ENCODE measurements at regions not wholly inside any gene's neighbourhood (a gene's known extent, or its start where the extent isn't known, plus 50 kb on each side); places are given as distances from the start of the nearest gene placed in this dataset.

- WGBS, 2 experiments (ENCODE audit: insufficient coverage in 1 of 2, insufficient read length in 1 of 2): 97 to 100% methylated on average over 1 of the region's 2 CpGs
- TF ChIP-seq CTCF (conservative IDR thresholded peaks at IDR 0.05): no peak
- peaks cover 2% of the 10 kb centered on the region for H3K9me3 Mint-ChIP-seq
- DNase-seq: no peak
- no peaks in the 10 kb centered on the region for H3K27me3 Mint-ChIP-seq (ENCODE audit: insufficient read depth)
- no peak overlapping the region for H3K4me3 Mint-ChIP-seq
- Histone ChIP-seq H3K4me3 (ENCODE audit: low read length) (no peak overlapping the region), H3K9ac (ENCODE audit: extremely low read depth, low read length, poor library complexity, severe bottlenecking) (no peak overlapping the region), H3K36me3 (ENCODE audit: control insufficient read depth, insufficient read depth, low read length) (no peaks in the 10 kb centered on the region), H3K27ac (ENCODE audit: low read depth, low read length) (no peak overlapping the region), H3K4me1 (ENCODE audit: control insufficient read depth, insufficient read depth, low read length) (no peaks in the 10 kb centered on the region), H3K27me3 (ENCODE audit: control insufficient read depth, insufficient read depth, low read length, poor library complexity, severe bottlenecking) (no peaks in the 10 kb centered on the region), H3K9me3 (ENCODE audit: control insufficient read depth, low read length) (no peaks in the 10 kb centered on the region)
- no peak overlapping the region for H3K27ac Mint-ChIP-seq
- H3K36me3 Mint-ChIP-seq (ENCODE audit: low read depth): no peaks in the 10 kb centered on the region
- H3K4me1 Mint-ChIP-seq: no peaks in the 10 kb centered on the region
Observed at GRCh38 chr5:180423133-180423532, 70.0 kb upstream of the GFPT2 start.

DNA sequence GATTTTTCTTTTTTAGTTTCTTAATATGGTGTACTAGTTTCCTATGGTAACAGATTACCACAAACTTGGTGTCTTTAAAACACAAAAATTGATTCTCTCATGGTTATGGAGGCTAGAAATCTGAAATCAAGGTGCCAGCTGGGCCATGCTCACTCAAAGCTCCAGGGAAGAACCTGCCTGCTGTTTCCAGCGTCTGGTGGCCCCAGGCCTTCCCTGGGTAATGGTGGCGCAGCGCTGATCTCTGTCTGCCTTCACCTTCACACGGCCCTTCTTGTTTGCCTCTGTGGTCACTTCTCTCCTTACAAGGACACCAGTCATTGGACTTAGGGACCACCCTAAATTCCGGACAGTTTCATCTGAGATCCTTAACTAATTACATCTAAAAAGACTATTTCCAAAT lies 70.5 kb upstream of the GFPT2 start:
- H3K27me3 Mint-ChIP-seq (ENCODE audit: insufficient read depth): no peaks in the 10 kb centered on the region
- Histone ChIP-seq H3K36me3 (ENCODE audit: control insufficient read depth, insufficient read depth, low read length) (no peaks in the 10 kb centered on the region), H3K27me3 (ENCODE audit: control insufficient read depth, insufficient read depth, low read length, poor library complexity, severe bottlenecking) (no peaks in the 10 kb centered on the region), H3K27ac (ENCODE audit: low read depth, low read length) (no peak overlapping the region), H3K9me3 (ENCODE audit: control insufficient read depth, low read length) (no peaks in the 10 kb centered on the region), H3K4me1 (ENCODE audit: control insufficient read depth, insufficient read depth, low read length) (no peaks in the 10 kb centered on the region), H3K9ac (ENCODE audit: extremely low read depth, low read length, poor library complexity, severe bottlenecking) (no peak overlapping the region), H3K4me3 (ENCODE audit: low read length) (no peak overlapping the region)
- 83 to 89% methylated on average over 1 to 5 of the region's 5 CpGs for WGBS, 2 experiments (ENCODE audit: insufficient coverage in 1 of 2, insufficient read length in 1 of 2)
- H3K9me3 Mint-ChIP-seq: peaks cover 2% of the 10 kb centered on the region
- H3K27ac Mint-ChIP-seq: no peak overlapping the region
- no peaks in the 10 kb centered on the region for H3K36me3 Mint-ChIP-seq (ENCODE audit: low read depth)
- no peak overlapping the region for H3K4me3 Mint-ChIP-seq
- TF ChIP-seq CTCF (conservative IDR thresholded peaks at IDR 0.05): no peak
- no peak for DNase-seq
- H3K4me1 Mint-ChIP-seq: no peaks in the 10 kb centered on the region

- H3K27me3 ChIP-seq (ENCODE audit: control insufficient read depth, insufficient read depth, low read length, poor library complexity, severe bottlenecking): no peaks in the 10 kb centered on the region
- TF ChIP-seq CTCF (conservative IDR thresholded peaks at IDR 0.05): no peak
- H3K4me3 ChIP-seq (ENCODE audit: low read length): no peak overlapping the region
- Mint-ChIP-seq H3K4me3 (no peak overlapping the region), H3K27ac (no peak overlapping the region), H3K4me1 (no peaks in the 10 kb centered on the region), H3K36me3 (ENCODE audit: low read depth) (no peaks in the 10 kb centered on the region), H3K9me3 (peaks cover 2% of the 10 kb centered on the region), H3K27me3 (ENCODE audit: insufficient read depth) (no peaks in the 10 kb centered on the region)
- H3K27ac ChIP-seq (ENCODE audit: low read depth, low read length): no peak overlapping the region
- no peaks in the 10 kb centered on the region for H3K4me1 ChIP-seq (ENCODE audit: control insufficient read depth, insufficient read depth, low read length)
- H3K9me3 ChIP-seq (ENCODE audit: control insufficient read depth, low read length): no peaks in the 10 kb centered on the region
- DNase-seq: no peak
- no peaks in the 10 kb centered on the region for H3K36me3 ChIP-seq (ENCODE audit: control insufficient read depth, insufficient read depth, low read length)
- H3K9ac ChIP-seq (ENCODE audit: extremely low read depth, low read length, poor library complexity, severe bottlenecking): no peak overlapping the region
- 79 to 94% methylated on average over 4 to 7 of the region's 7 CpGs for WGBS, 2 experiments (ENCODE audit: insufficient coverage in 1 of 2, insufficient read length in 1 of 2)
Observed at GRCh38 chr5:180424094-180424493, 70.1 kb upstream of the CNOT6 start.
